GM12874 (cell line): ENCODE measurements at regions not wholly inside any gene's neighbourhood (a gene's known extent, or its start where the extent isn't known, plus 50 kb on each side); places are given as distances from the start of the nearest gene placed in this dataset.

Experiments
- CTCF ChIP-seq: IDR thresholded peaks from 2 replicates; pipeline ENCODE4 v1.5.1; 2011; ENCODE audit warnings: low read depth, mild to moderate bottlenecking, control low read depth, low read length, moderate library complexity; ENCODE audit not compliant: insufficient read depth

DNA sequence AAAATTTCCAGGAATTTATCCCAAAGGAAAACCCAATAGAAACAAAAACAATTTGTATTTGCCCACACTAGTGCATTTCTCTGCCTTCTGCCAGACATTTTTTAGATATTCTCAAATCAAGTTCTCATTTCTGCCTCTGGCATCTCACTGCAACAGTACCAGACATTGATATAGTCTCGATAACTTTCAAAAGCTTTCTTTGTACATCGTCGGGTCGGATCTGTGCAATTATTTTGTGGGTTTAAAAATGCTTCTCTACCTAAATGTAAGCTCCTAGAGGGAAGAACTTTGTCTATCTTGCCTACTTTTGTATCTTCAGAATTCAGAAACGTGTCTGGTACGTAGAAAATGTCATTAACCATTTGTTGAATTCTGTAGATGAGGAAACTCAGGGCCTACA is 125.5 kb upstream of the LIFR start:
- no peak for TF ChIP-seq CTCF

DNA sequence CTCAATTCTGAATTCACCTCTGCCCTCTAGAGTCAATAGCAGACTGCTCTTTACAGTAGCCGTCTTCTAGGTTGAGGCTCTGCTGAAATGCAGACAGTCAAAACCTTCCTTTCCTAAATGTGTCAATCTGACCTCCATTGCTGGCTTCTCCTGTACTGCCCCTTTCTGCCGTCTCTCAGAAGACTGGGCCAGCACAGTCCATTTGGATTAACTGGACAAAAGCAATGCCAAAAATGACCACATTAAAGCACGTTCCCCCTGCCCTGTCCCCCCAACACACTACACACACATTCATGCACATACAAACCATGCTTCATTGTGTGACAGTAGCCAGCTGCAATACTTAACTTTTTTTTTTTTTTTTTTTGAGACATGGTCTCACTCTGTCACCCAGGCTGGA is 130.2 kb upstream of the LIFR start:
- no peak for TF ChIP-seq CTCF

DNA sequence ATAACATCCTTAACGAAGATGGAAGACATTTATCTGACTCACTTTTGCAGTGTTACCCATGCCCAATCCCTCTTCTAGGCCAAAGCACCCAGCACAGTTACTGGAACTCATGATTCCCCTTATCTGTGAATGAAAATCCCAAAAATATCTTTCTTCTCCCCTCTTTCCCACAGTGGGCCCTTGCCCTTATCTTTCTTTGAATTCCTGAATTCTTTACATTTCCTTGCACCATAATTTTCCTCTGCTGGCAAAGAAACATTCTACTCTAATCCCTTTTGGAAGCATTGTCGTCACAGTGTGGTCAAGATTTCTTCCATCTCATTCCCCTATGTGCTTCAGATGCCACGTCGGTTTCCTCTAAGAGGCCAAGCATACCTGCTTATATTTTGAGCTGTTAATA is 135.9 kb upstream of the LIFR start:
- no peak for TF ChIP-seq CTCF

DNA sequence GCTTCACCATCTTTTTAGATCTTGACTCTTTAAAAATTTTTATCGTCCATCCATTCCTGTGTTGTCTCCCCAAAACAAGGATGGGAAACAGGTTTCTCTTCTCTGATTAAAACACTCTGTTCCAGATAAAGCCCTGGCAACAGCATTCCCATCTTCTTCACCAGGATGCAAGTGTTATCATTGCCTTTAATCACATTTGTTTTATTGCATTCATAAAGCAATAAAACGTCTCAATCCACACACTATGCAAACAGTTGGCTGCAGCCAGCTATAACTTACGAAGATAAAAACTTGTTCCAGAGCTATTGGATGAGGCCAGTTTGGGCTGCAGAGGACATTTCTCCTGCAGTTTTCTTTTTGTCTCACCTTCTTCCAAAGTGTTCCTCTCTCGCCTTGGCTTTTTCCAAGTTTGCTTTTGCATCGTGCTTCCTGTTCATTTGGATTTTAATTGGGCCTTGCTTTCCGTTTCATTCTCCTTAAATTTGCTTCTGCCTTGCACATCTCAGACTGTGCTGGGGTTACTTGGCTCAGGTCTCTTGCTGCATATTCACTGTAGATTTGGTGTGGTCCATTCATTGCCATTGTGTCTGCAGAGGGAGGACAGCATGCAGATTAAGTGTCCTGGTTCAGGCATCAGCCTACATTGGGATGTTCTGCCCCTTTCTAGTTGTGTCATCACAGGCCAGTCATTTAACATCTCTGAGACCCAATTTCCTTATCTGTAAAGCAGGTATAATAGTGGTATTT is 136.5 kb upstream of the LIFR start:
- TF ChIP-seq CTCF = no peak

DNA sequence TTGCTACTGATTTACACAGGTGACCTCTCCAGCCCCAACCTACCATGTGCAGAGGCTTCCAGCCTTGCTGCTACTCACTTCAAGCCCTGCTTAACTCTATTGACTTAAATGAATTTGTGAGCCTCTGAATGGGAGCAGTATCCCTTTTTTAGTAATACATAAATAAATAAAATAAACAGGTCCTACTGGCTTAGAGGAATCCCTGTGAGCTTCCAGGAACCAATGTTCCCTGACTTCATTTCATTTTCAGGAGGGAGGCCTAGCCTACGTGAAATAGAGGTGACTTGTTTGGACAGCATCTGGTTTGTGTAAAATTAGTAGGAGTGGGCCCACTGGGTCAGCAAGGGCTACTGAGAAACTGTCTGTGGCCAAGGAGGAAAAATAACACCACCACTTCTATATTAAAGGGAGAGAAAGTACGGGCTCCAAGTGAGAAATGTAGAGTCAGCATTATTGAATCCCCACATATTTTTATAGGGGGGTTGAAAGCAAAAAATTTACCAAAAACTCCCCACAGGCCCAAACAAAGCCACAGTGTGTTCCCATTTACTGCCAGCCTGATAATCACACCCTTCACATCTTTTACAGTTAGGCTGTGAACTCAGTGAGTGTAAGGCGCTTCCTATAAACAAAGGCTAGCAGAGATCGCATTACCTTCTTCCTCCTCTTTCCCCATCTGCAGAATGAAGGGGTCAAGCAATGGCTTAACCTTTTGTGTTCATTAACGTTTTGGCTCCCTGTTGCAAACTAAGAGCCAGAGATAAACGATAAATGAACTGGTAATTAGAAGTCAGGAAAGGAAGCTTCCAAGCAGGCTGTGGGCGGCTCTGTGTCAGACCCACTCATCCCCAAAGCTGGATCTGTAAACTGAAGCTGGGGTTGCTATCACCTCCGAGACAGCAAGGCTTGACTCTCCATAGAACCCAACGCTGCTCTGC is 138.8 kb upstream of the LIFR start:
- no peak for TF ChIP-seq CTCF

DNA sequence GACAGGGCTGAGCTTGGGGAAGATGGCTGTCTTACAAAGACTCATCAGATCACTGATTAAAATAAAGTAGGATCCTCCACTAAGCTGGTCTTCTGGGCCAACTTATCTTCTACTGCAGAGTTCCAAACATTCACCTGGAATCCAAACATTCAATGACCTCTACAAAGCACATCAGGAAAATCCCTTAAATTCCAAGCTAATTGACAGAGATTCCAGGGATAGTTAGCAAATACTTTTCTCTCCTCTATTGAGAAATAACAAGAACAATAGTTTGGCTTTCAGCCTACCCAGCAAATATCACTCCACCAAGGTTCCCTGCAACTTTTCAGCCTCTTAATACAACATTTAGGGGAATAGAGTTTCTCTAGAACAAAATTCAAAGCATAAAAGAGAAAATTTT is 140.6 kb upstream of the LIFR start:
- TF ChIP-seq CTCF = no peak

DNA sequence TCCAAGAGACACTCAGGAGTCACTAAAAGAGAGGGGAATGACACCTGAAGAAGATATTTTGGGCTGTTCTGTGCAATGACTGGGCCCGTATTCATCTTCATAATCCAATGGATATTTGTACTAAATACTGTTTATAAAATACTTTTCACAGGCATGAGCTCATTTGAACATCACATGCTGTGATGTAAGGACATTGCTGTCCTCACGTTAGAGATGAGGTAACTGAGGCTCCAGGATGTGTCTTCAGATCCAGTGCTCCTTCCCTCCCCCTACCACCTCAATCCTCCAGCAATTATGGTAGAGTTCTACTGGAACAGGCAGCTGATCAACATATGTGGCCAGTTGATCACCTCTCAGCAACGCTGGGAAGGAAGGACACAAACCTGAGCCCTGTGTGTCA is 139.4 kb upstream of the OSMR start:
- TF ChIP-seq CTCF = no peak
